ENCODE measurements at regions not wholly inside any gene's neighbourhood (a gene's known extent, or its start where the extent isn't known, plus 50 kb on each side); places are given as distances from the start of the nearest gene placed in this dataset.
"Not testable (repeated sequence)": the region's sequence is repeated elsewhere in the genome, so short reads cannot be mapped to it uniquely, and the experiment has no call there.

GRCh38 chr3:35305406-35305805 is 333.9 kb upstream of the ARPP21 start:
- no peaks in the 10 kb centered on the region for H3K9me3 ChIP-seq (ENCODE audit: severe bottlenecking)
- no peak for DNase-seq
- no peaks in the 10 kb centered on the region for H3K27me3 ChIP-seq (ENCODE audit: insufficient read depth, low read depth, severe bottlenecking)
- TF ChIP-seq CTCF (IDR thresholded peaks at IDR 0.05; ENCODE audit: low read depth, low read length): no peak
- no peaks in the 10 kb centered on the region for H3K36me3 ChIP-seq
- no peak overlapping the region for H3K4me3 ChIP-seq (ENCODE audit: low read depth, low read length)
- H3K27ac ChIP-seq: no peak overlapping the region

- no peaks in the 10 kb centered on the region for H3K9me3 ChIP-seq (ENCODE audit: severe bottlenecking)
- TF ChIP-seq CTCF (IDR thresholded peaks at IDR 0.05; ENCODE audit: low read depth, low read length): no peak
- no peaks in the 10 kb centered on the region for H3K27me3 ChIP-seq (ENCODE audit: insufficient read depth, low read depth, severe bottlenecking)
- no peak for DNase-seq
- H3K4me3 ChIP-seq (ENCODE audit: low read depth, low read length): no peak overlapping the region
- H3K36me3 ChIP-seq: no peaks in the 10 kb centered on the region
- H3K27ac ChIP-seq: no peak overlapping the region
Measured at GRCh38 chr3:35307296-35307695, 332.0 kb upstream of the ARPP21 start.

- not testable (repeated sequence) for H3K4me3 ChIP-seq (ENCODE audit: low read depth, low read length); H3K9me3 ChIP-seq (ENCODE audit: severe bottlenecking); DNase-seq; H3K27ac ChIP-seq; H3K27me3 ChIP-seq (ENCODE audit: insufficient read depth, low read depth, severe bottlenecking); H3K36me3 ChIP-seq
Measured at GRCh38 chr3:35316841-35317240, 322.5 kb upstream of the ARPP21 start.

- no peak for TF ChIP-seq CTCF (IDR thresholded peaks at IDR 0.05; ENCODE audit: low read depth, low read length)
- Histone ChIP-seq H3K27ac (no peak overlapping the region), H3K9me3 (ENCODE audit: severe bottlenecking) (no peaks in the 10 kb centered on the region), H3K36me3 (no peaks in the 10 kb centered on the region), H3K27me3 (ENCODE audit: insufficient read depth, low read depth, severe bottlenecking) (no peaks in the 10 kb centered on the region), H3K4me3 (ENCODE audit: low read depth, low read length) (no peak overlapping the region)
- no peak for DNase-seq
Measured at GRCh38 chr3:35320646-35321407, 318.5 kb upstream of the ARPP21 start.

- no peak for TF ChIP-seq CTCF (IDR thresholded peaks at IDR 0.05; ENCODE audit: low read depth, low read length)
- Histone ChIP-seq H3K36me3 (no peaks in the 10 kb centered on the region), H3K27me3 (ENCODE audit: insufficient read depth, low read depth, severe bottlenecking) (no peaks in the 10 kb centered on the region), H3K9me3 (ENCODE audit: severe bottlenecking) (no peaks in the 10 kb centered on the region), H3K27ac (no peak overlapping the region), H3K4me3 (ENCODE audit: low read depth, low read length) (no peak overlapping the region)
- DNase-seq: no peak
Measured at GRCh38 chr3:35322070-35322469, 317.3 kb upstream of the ARPP21 start.

GRCh38 chr3:35335703-35336102 is 303.6 kb upstream of the ARPP21 start:
- Histone ChIP-seq H3K27ac (no peak overlapping the region), H3K27me3 (ENCODE audit: insufficient read depth, low read depth, severe bottlenecking) (no peaks in the 10 kb centered on the region), H3K4me3 (ENCODE audit: low read depth, low read length) (no peak overlapping the region), H3K36me3 (no peaks in the 10 kb centered on the region), H3K9me3 (ENCODE audit: severe bottlenecking) (no peaks in the 10 kb centered on the region)
- DNase-seq: no peak
- TF ChIP-seq CTCF (IDR thresholded peaks at IDR 0.05; ENCODE audit: low read depth, low read length): no peak

All from WERI-Rb-1 (cell line).